CD14-positive monocyte (primary cell): ENCODE measurements at regions not wholly inside any gene's neighbourhood (a gene's known extent, or its start where the extent isn't known, plus 50 kb on each side); places are given as distances from the start of the nearest gene placed in this dataset.

ENCODE experiments used
- DNase-seq, 3 donors: peaks; one replicate each; pipeline ENCODE4 v3.0.0-alpha.2; 2011 to 2022
- H2AFZ ChIP-seq: 2 replicates; pipeline ENCODE4 v1.6.0; 2012; ENCODE audit warnings: mild to moderate bottlenecking, low read depth, low read length, inconsistent platforms; ENCODE audit not compliant: insufficient read depth, poor library complexity, severe bottlenecking
- H3K27ac ChIP-seq, 2 donors: 1 replicate in 1 of 2; 2 replicates in 1 of 2; pipeline ENCODE4 v1.5.1; 2012 to 2013; ENCODE audit warnings: low read length in 2 of 2, control low read depth in 1 of 2, inconsistent platforms in 1 of 2, low read depth in 1 of 2, mild to moderate bottlenecking in 1 of 2
- H3K27me3 ChIP-seq, 2 donors: one replicate each; pipeline versions ENCODE4 v1.6.0 to v1.6.1; 2011 to 2013; ENCODE audit warnings: low read length in 2 of 2; ENCODE audit not compliant: control insufficient read depth in 2 of 2, insufficient read depth in 2 of 2
- H3K36me3 ChIP-seq, 2 donors: replicated peaks in 1 of 2; 1 replicate in 1 of 2; 2 replicates in 1 of 2; pipeline versions ENCODE4 v1.5.1 to v1.6.1; 2012 to 2013; ENCODE audit warnings: low read length in 2 of 2, control low read depth in 1 of 2, inconsistent platforms in 1 of 2, mild to moderate bottlenecking in 1 of 2; ENCODE audit not compliant: insufficient read depth in 2 of 2, control insufficient read depth in 1 of 2
- H3K4me1 ChIP-seq, 2 donors: 1 replicate in 1 of 2; 2 replicates in 1 of 2; pipeline versions ENCODE4 v1.5.1 to v1.6.1; 2012 to 2013; ENCODE audit warnings: low read length in 2 of 2, control low read depth in 1 of 2, inconsistent platforms in 1 of 2, mild to moderate bottlenecking in 1 of 2, moderate library complexity in 1 of 2; ENCODE audit not compliant: insufficient read depth in 2 of 2, control insufficient read depth in 1 of 2
- H3K4me2 ChIP-seq: replicated peaks from 2 replicates; pipeline ENCODE3; 2012; ENCODE audit warnings: low read length, moderate library complexity, mild to moderate bottlenecking; ENCODE audit not compliant: poor library complexity, severe bottlenecking; ENCODE audit errors: extremely low read depth
- H3K4me3 ChIP-seq, 3 experiments: fragments of 200-600 bp in 1 of 3; sonication (generic) in 1 of 3; replicated peaks in 1 of 3; 1 replicate in 2 of 3; 2 replicates in 1 of 3; pipeline ENCODE4 v1.5.1; 2011 to 2013; ENCODE audit warnings: low read length in 3 of 3, mild to moderate bottlenecking in 3 of 3, control low read depth in 2 of 3, low read depth in 2 of 3, inconsistent platforms in 1 of 3, moderate library complexity in 1 of 3
- H3K79me2 ChIP-seq: 2 replicates; pipeline ENCODE4 v1.6.0; 2012; ENCODE audit warnings: mild to moderate bottlenecking, control low read depth, inconsistent platforms, low read length, moderate library complexity; ENCODE audit not compliant: insufficient read depth
- H3K9ac ChIP-seq: 2 replicates; pipeline ENCODE4 v1.6.0; 2017; ENCODE audit warnings: low read length, mild to moderate bottlenecking; ENCODE audit not compliant: insufficient read depth, poor library complexity, severe bottlenecking
- H3K9me3 ChIP-seq, 2 donors: replicated peaks in 1 of 2; 1 replicate in 1 of 2; 2 replicates in 1 of 2; pipeline versions ENCODE4 v1.5.1 to v1.6.1; 2012 to 2013; ENCODE audit warnings: low read length in 2 of 2, control low read depth in 1 of 2; ENCODE audit not compliant: control insufficient read depth in 1 of 2, insufficient read depth in 1 of 2
- H4K20me1 ChIP-seq: 2 replicates; pipeline ENCODE4 v1.6.0; 2012; ENCODE audit warnings: mild to moderate bottlenecking, low read length, control low read depth, moderate library complexity; ENCODE audit not compliant: insufficient read depth
- H3K27ac Mint-ChIP-seq, 7 donors: one replicate each; pipeline ENCODE4 v1.8.0; 2020; ENCODE audit warnings: mild to moderate bottlenecking in 7 of 7, mixed read lengths in 7 of 7, moderate library complexity in 6 of 7, inconsistent platforms in 2 of 7
- H3K27me3 Mint-ChIP-seq, 3 donors: one replicate each; pipeline ENCODE4 v1.8.0; 2021 to 2022; ENCODE audit warnings: low read depth in 3 of 3, mild to moderate bottlenecking in 3 of 3, mixed read lengths in 3 of 3, moderate library complexity in 3 of 3, inconsistent platforms in 1 of 3
- H3K36me3 Mint-ChIP-seq, 2 donors: one replicate each; pipeline ENCODE4 v1.8.0; 2020; ENCODE audit warnings: mixed read lengths in 2 of 2, inconsistent platforms in 1 of 2, mild to moderate bottlenecking in 1 of 2
- H3K4me1 Mint-ChIP-seq: one replicate; pipeline ENCODE4 v1.8.0; 2020; ENCODE audit warnings: mild to moderate bottlenecking, mixed read lengths
- H3K4me3 Mint-ChIP-seq, 2 donors: one replicate each; pipeline ENCODE4 v1.8.0; 2020; ENCODE audit warnings: mild to moderate bottlenecking in 2 of 2, mixed read lengths in 2 of 2, moderate library complexity in 1 of 2
- H3K9me3 Mint-ChIP-seq, 7 donors: one replicate each; pipeline ENCODE4 v1.8.0; 2020 to 2022; ENCODE audit warnings: mixed read lengths in 7 of 7, mild to moderate bottlenecking in 6 of 7, moderate library complexity in 6 of 7, inconsistent platforms in 2 of 7
- CTCF ChIP-seq: fragments of 200-600 bp; IDR thresholded peaks from one replicate; pipeline ENCODE4 v1.8.0; 2022; ENCODE audit warnings: antibody characterized with exemption, mild to moderate bottlenecking
- WGBS: methylation state at CpG from one replicate; pipeline ENCODE4 v1.1.5; 2013; ENCODE audit warnings: missing lambda C conversion rate; ENCODE audit not compliant: insufficient coverage; 5-methylcytosine and 5-hydroxymethylcytosine counted together
- intact Hi-C, 2 donors: fragments of 100-400 bp; cut with micrococcal nuclease; formaldehyde crosslinking; loops; one replicate each; pipeline versions ENCODE4 v1.15.0 to v1.15.1; 2023

GRCh38 chr5:89850513-89850865 lies 559.1 kb downstream of the CETN3 start:
- H3K27ac Mint-ChIP-seq = no peak overlapping the region
- no peak overlapping the region for H3K4me3 Mint-ChIP-seq
- Histone ChIP-seq H3K36me3 (no peaks in the 10 kb centered on the region), H3K4me3 (no peak overlapping the region), H4K20me1 (no peaks in the 10 kb centered on the region), H3K9me3 (no peaks in the 10 kb centered on the region), H3K4me2 (no peak overlapping the region), H3K79me2 (no peaks in the 10 kb centered on the region), H2AFZ (no peak overlapping the region), H3K27me3 (no peaks in the 10 kb centered on the region), H3K4me1 (no peaks in the 10 kb centered on the region), H3K9ac (no peak overlapping the region), H3K27ac (no peak overlapping the region)
- H3K9me3 Mint-ChIP-seq = no peaks in the 10 kb centered on the region
- TF ChIP-seq CTCF = no peak
- H3K27me3 Mint-ChIP-seq = peaks cover 0 to 2% (median 2%) of the 10 kb centered on the region in 3 donors
- no peak for DNase-seq
- no peaks in the 10 kb centered on the region for H3K36me3 Mint-ChIP-seq
- H3K4me1 Mint-ChIP-seq = no peaks in the 10 kb centered on the region
- intact Hi-C loops = no loop called here

GRCh38 chr5:89849830-89850512 lies 559.6 kb downstream of the CETN3 start:
- Histone ChIP-seq H3K4me3 (no peak overlapping the region), H3K9me3 (no peaks in the 10 kb centered on the region), H3K27ac (no peak overlapping the region), H3K27me3 (no peaks in the 10 kb centered on the region), H3K4me1 (no peaks in the 10 kb centered on the region), H3K4me2 (no peak overlapping the region), H2AFZ (no peak overlapping the region), H3K36me3 (no peaks in the 10 kb centered on the region), H4K20me1 (no peaks in the 10 kb centered on the region), H3K9ac (no peak overlapping the region), H3K79me2 (no peaks in the 10 kb centered on the region)
- H3K36me3 Mint-ChIP-seq = no peaks in the 10 kb centered on the region
- no peaks in the 10 kb centered on the region for H3K9me3 Mint-ChIP-seq
- no CpG with 5 or more reads among the region's 1 CpG for WGBS
- no peak for DNase-seq
- no peak for TF ChIP-seq CTCF
- no peak overlapping the region for H3K27ac Mint-ChIP-seq
- H3K4me1 Mint-ChIP-seq = no peaks in the 10 kb centered on the region
- H3K27me3 Mint-ChIP-seq = peaks cover 0 to 2% (median 2%) of the 10 kb centered on the region in 3 donors
- no peak overlapping the region for H3K4me3 Mint-ChIP-seq
- intact Hi-C loops = no loop called here
